ENCODE measurements at regions not wholly inside any gene's neighbourhood (a gene's known extent, or its start where the extent isn't known, plus 50 kb on each side); places are given as distances from the start of the nearest gene placed in this dataset.

DNA sequence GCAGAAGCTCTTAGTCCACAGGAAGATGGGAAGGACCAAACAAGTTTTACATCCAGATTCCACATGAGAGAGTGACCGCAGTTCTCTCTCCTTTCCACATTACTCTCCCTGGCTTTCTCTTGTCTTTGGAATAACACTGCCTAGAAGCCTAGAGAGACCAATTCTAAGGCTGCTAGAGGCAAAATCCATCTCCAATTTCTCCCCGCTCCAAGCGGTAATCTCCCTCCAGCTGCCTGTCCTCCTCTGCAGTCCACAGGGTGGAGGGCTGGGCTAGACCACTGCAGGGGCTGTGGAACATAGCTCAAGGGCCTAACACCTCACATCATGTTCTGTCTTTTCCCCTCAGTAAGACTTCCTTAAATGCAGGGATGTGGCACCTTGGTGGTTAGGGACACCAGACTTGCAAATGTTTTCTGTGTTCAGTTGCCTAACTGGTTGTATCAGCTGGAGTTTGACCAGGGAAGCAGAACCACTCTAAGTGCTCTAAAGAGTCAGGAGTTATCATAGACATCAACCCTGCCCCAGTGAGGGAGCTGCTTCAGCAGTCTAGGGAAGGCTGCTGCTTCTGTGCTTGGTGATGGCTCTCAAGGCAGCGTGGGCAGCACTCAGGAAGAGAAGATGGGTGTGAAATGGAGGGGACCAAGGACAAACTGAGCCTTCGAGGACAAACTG lies 423.1 kb downstream of the BCOR start:
- TF ChIP-seq POLR2A (IDR thresholded peaks at IDR 0.05) (no peak), POLR2AphosphoS5 (IDR thresholded peaks at IDR 0.05) (no peak)

Data from spleen (tissue), 3 donors.